ENCODE measurements at regions not wholly inside any gene's neighbourhood (a gene's known extent, or its start where the extent isn't known, plus 50 kb on each side); places are given as distances from the start of the nearest gene placed in this dataset.
A peak's percentile ranks its signal among the peaks of the same experiment; 100 is the strongest.
"Not testable (repeated sequence)": the region's sequence is repeated elsewhere in the genome, so short reads cannot be mapped to it uniquely, and the experiment has no call there.

- Histone ChIP-seq H3K4me1 (ENCODE audit: control insufficient read depth, insufficient read depth, low read length) (no peaks in the 10 kb centered on the region), H3K27me3 (ENCODE audit: control insufficient read depth, insufficient read depth, low read length) (no peaks in the 10 kb centered on the region), H3K4me3 (ENCODE audit: low read length) (no peak overlapping the region), H3K27ac (ENCODE audit: low read length) (no peak overlapping the region), H3K36me3 (ENCODE audit: control insufficient read depth, insufficient read depth, low read length) (no peaks in the 10 kb centered on the region), H3K9me3 (ENCODE audit: control insufficient read depth, low read depth, low read length) (no peaks in the 10 kb centered on the region)
- 67% methylated on average over 3 of the region's 3 CpGs for WGBS (ENCODE audit: insufficient coverage, low lambda C conversion rate)
- DNase-seq = no peak
Measured at GRCh38 chr1:190808035-190808434, 330.4 kb upstream of the BRINP3 start.

- WGBS (ENCODE audit: insufficient coverage, low lambda C conversion rate) = no CpG with 5 or more reads among the region's 3 CpGs
- no peaks in the 10 kb centered on the region for H3K4me1 ChIP-seq (ENCODE audit: control insufficient read depth, insufficient read depth, low read length)
- H3K4me3 ChIP-seq (ENCODE audit: low read length) = no peak overlapping the region
- no peak for DNase-seq
- no peaks in the 10 kb centered on the region for H3K27me3 ChIP-seq (ENCODE audit: control insufficient read depth, insufficient read depth, low read length)
- H3K27ac ChIP-seq (ENCODE audit: low read length) = no peak overlapping the region
- no peaks in the 10 kb centered on the region for H3K9me3 ChIP-seq (ENCODE audit: control insufficient read depth, low read depth, low read length)
- no peaks in the 10 kb centered on the region for H3K36me3 ChIP-seq (ENCODE audit: control insufficient read depth, insufficient read depth, low read length)
Measured at GRCh38 chr1:190809312-190809711, 331.6 kb upstream of the BRINP3 start.

GRCh38 chr1:190812996-190813395 lies 335.3 kb upstream of the BRINP3 start:
- Histone ChIP-seq H3K27me3 (ENCODE audit: control insufficient read depth, insufficient read depth, low read length) (no peaks in the 10 kb centered on the region), H3K27ac (ENCODE audit: low read length) (no peak overlapping the region), H3K9me3 (ENCODE audit: control insufficient read depth, low read depth, low read length) (no peaks in the 10 kb centered on the region), H3K4me1 (ENCODE audit: control insufficient read depth, insufficient read depth, low read length) (no peaks in the 10 kb centered on the region), H3K4me3 (ENCODE audit: low read length) (no peak overlapping the region), H3K36me3 (ENCODE audit: control insufficient read depth, insufficient read depth, low read length) (no peaks in the 10 kb centered on the region)
- WGBS (ENCODE audit: insufficient coverage, low lambda C conversion rate) = 83% methylated on average over 2 of the region's 2 CpGs
- no peak for DNase-seq

- no peaks in the 10 kb centered on the region for H3K27me3 ChIP-seq (ENCODE audit: control insufficient read depth, insufficient read depth, low read length)
- no peaks in the 10 kb centered on the region for H3K36me3 ChIP-seq (ENCODE audit: control insufficient read depth, insufficient read depth, low read length)
- H3K4me1 ChIP-seq (ENCODE audit: control insufficient read depth, insufficient read depth, low read length) = no peaks in the 10 kb centered on the region
- H3K4me3 ChIP-seq (ENCODE audit: low read length) = no peak overlapping the region
- no peaks in the 10 kb centered on the region for H3K9me3 ChIP-seq (ENCODE audit: control insufficient read depth, low read depth, low read length)
- no peak overlapping the region for H3K27ac ChIP-seq (ENCODE audit: low read length)
- no peak for DNase-seq
Measured at GRCh38 chr1:190832511-190832910, 354.8 kb upstream of the BRINP3 start.

GRCh38 chr1:190835658-190836057 lies 358.0 kb upstream of the BRINP3 start:
- no peaks in the 10 kb centered on the region for H3K9me3 ChIP-seq (ENCODE audit: control insufficient read depth, low read depth, low read length)
- H3K27ac ChIP-seq (ENCODE audit: low read length) = no peak overlapping the region
- H3K36me3 ChIP-seq (ENCODE audit: control insufficient read depth, insufficient read depth, low read length) = no peaks in the 10 kb centered on the region
- DNase-seq = no peak
- H3K4me3 ChIP-seq (ENCODE audit: low read length) = no peak overlapping the region
- WGBS (ENCODE audit: insufficient coverage, low lambda C conversion rate) = no CpG with 5 or more reads among the region's 4 CpGs
- no peaks in the 10 kb centered on the region for H3K27me3 ChIP-seq (ENCODE audit: control insufficient read depth, insufficient read depth, low read length)
- no peaks in the 10 kb centered on the region for H3K4me1 ChIP-seq (ENCODE audit: control insufficient read depth, insufficient read depth, low read length)

GRCh38 chr1:190837200-190837599 lies 359.5 kb upstream of the BRINP3 start:
- H3K4me1 ChIP-seq (ENCODE audit: control insufficient read depth, insufficient read depth, low read length); H3K9me3 ChIP-seq (ENCODE audit: control insufficient read depth, low read depth, low read length); H3K27ac ChIP-seq (ENCODE audit: low read length); H3K4me3 ChIP-seq (ENCODE audit: low read length); DNase-seq; H3K36me3 ChIP-seq (ENCODE audit: control insufficient read depth, insufficient read depth, low read length); H3K27me3 ChIP-seq (ENCODE audit: control insufficient read depth, insufficient read depth, low read length): not testable (repeated sequence)
- no CpG with 5 or more reads among the region's 21 CpGs for WGBS (ENCODE audit: insufficient coverage, low lambda C conversion rate)

- H3K27ac ChIP-seq (ENCODE audit: low read length) = no peak overlapping the region
- H3K4me1 ChIP-seq (ENCODE audit: control insufficient read depth, insufficient read depth, low read length) = no peaks in the 10 kb centered on the region
- 88% methylated on average over 2 of the region's 3 CpGs for WGBS (ENCODE audit: insufficient coverage, low lambda C conversion rate)
- H3K27me3 ChIP-seq (ENCODE audit: control insufficient read depth, insufficient read depth, low read length) = no peaks in the 10 kb centered on the region
- no peak overlapping the region for H3K4me3 ChIP-seq (ENCODE audit: low read length)
- no peaks in the 10 kb centered on the region for H3K36me3 ChIP-seq (ENCODE audit: control insufficient read depth, insufficient read depth, low read length)
- no peaks in the 10 kb centered on the region for H3K9me3 ChIP-seq (ENCODE audit: control insufficient read depth, low read depth, low read length)
- DNase-seq = no peak
Measured at GRCh38 chr1:190837888-190838287, 360.2 kb upstream of the BRINP3 start.

GRCh38 chr1:190847166-190847565 lies 369.5 kb upstream of the BRINP3 start:
- Histone ChIP-seq H3K4me3 (ENCODE audit: low read length) (no peak overlapping the region), H3K9me3 (ENCODE audit: control insufficient read depth, low read depth, low read length) (no peaks in the 10 kb centered on the region), H3K36me3 (ENCODE audit: control insufficient read depth, insufficient read depth, low read length) (no peaks in the 10 kb centered on the region), H3K4me1 (ENCODE audit: control insufficient read depth, insufficient read depth, low read length) (no peaks in the 10 kb centered on the region), H3K27me3 (ENCODE audit: control insufficient read depth, insufficient read depth, low read length) (no peaks in the 10 kb centered on the region), H3K27ac (ENCODE audit: low read length) (no peak overlapping the region)
- DNase-seq = no peak
- WGBS (ENCODE audit: insufficient coverage, low lambda C conversion rate) = 100% methylated on average over 2 of the region's 4 CpGs

- no peaks in the 10 kb centered on the region for H3K9me3 ChIP-seq (ENCODE audit: control insufficient read depth, low read depth, low read length)
- peak in 1 of 2 donors; percentile 4 for DNase-seq
- H3K36me3 ChIP-seq (ENCODE audit: control insufficient read depth, insufficient read depth, low read length) = no peaks in the 10 kb centered on the region
- H3K27ac ChIP-seq (ENCODE audit: low read length) = no peak overlapping the region
- no peaks in the 10 kb centered on the region for H3K27me3 ChIP-seq (ENCODE audit: control insufficient read depth, insufficient read depth, low read length)
- no peaks in the 10 kb centered on the region for H3K4me1 ChIP-seq (ENCODE audit: control insufficient read depth, insufficient read depth, low read length)
- no peak overlapping the region for H3K4me3 ChIP-seq (ENCODE audit: low read length)
- WGBS (ENCODE audit: insufficient coverage, low lambda C conversion rate) = no CpG with 5 or more reads among the region's 4 CpGs
Measured at GRCh38 chr1:190849346-190849745, 371.7 kb upstream of the BRINP3 start.

- Histone ChIP-seq H3K27ac (ENCODE audit: low read length) (no peak overlapping the region), H3K4me3 (ENCODE audit: low read length) (no peak overlapping the region), H3K36me3 (ENCODE audit: control insufficient read depth, insufficient read depth, low read length) (no peaks in the 10 kb centered on the region), H3K4me1 (ENCODE audit: control insufficient read depth, insufficient read depth, low read length) (no peaks in the 10 kb centered on the region), H3K9me3 (ENCODE audit: control insufficient read depth, low read depth, low read length) (no peaks in the 10 kb centered on the region), H3K27me3 (ENCODE audit: control insufficient read depth, insufficient read depth, low read length) (no peaks in the 10 kb centered on the region)
- WGBS (ENCODE audit: insufficient coverage, low lambda C conversion rate) = 100% methylated on average over 2 of the region's 2 CpGs
- no peak for DNase-seq
Measured at GRCh38 chr1:190852611-190853010, 374.9 kb upstream of the BRINP3 start.

- Histone ChIP-seq H3K27me3 (ENCODE audit: control insufficient read depth, insufficient read depth, low read length) (no peaks in the 10 kb centered on the region), H3K4me3 (ENCODE audit: low read length) (no peak overlapping the region), H3K9me3 (ENCODE audit: control insufficient read depth, low read depth, low read length) (no peaks in the 10 kb centered on the region), H3K4me1 (ENCODE audit: control insufficient read depth, insufficient read depth, low read length) (no peaks in the 10 kb centered on the region), H3K36me3 (ENCODE audit: control insufficient read depth, insufficient read depth, low read length) (no peaks in the 10 kb centered on the region), H3K27ac (ENCODE audit: low read length) (no peak overlapping the region)
- no peak for DNase-seq
- 100% methylated on average over 1 of the region's 2 CpGs for WGBS (ENCODE audit: insufficient coverage, low lambda C conversion rate)
Measured at GRCh38 chr1:190858140-190858539, 380.5 kb upstream of the BRINP3 start.

All from large intestine (tissue), 3 donors.